ENCODE measurements at regions not wholly inside any gene's neighbourhood (a gene's known extent, or its start where the extent isn't known, plus 50 kb on each side); places are given as distances from the start of the nearest gene placed in this dataset.

DNA sequence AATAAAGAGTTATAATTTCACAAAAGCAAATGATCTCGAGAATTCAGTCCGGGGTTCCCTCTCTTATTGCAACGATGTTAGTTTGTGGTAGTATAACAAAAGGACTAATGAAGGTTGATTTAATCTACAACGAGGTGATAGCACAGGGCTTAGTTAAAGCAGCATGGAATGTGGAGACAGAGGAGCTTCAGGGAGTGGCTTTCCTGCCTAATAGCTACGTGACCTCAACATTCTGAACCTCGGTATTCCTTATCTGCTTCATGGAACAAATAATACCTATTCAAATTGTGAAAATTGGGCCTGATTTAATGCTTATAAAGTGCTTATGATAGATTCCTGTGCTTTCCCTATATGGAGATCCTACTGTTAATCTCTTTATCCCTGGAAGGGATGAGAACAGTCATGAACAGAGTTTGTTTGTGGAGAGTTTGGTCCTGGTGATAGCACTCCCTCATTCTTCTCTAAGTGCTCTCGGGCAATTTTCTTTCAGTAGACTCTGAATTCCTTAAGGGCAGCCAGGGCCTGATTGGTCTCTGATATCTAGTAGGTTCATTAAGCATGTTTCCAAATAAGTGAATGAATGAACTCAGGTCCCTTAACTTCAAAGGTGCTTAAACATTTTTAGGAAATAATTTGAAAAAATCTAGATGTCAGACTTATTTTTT, 104.1 kb upstream of the TUT7 start:
- no peak for TF ChIP-seq CTCF (IDR thresholded peaks at IDR 0.05)
- no peak for TF ChIP-seq POLR2A (IDR thresholded peaks at IDR 0.05)
